Esophagus squamous epithelium (tissue), 5 donors: ENCODE measurements at regions not wholly inside any gene's neighbourhood (a gene's known extent, or its start where the extent isn't known, plus 50 kb on each side); places are given as distances from the start of the nearest gene placed in this dataset.

Experiments used
- DNase-seq: peaks from one replicate; lab custom pipeline; 2025; lab: John Stamatoyannopoulos, UW
- H3K27ac ChIP-seq, 4 donors: fragments of 200-600 bp; sonication (generic); one replicate each; pipeline ENCODE4 v1.5.1; 2016 to 2019; ENCODE audit warnings: mild to moderate bottlenecking in 1 of 4
- H3K27me3 ChIP-seq, 4 donors: fragments of 200-600 bp; sonication (generic); 1 replicate in 3 of 4; 2 replicates in 1 of 4; pipeline versions ENCODE4 v1.5.1 to v1.6.0; 2017 to 2021; ENCODE audit warnings: antibody characterized with exemption in 1 of 4
- H3K36me3 ChIP-seq, 3 donors: fragments of 200-600 bp; sonication (generic); one replicate each; pipeline ENCODE4 v1.5.1; 2016 to 2019
- H3K4me1 ChIP-seq, 3 donors: fragments of 200-600 bp; sonication (generic); one replicate each; pipeline ENCODE4 v1.5.1; 2017 to 2019
- H3K4me3 ChIP-seq, 4 donors: fragments of 200-600 bp; sonication (generic); 1 replicate in 3 of 4; 2 replicates in 1 of 4; pipeline ENCODE4 v1.5.1; 2016 to 2019; ENCODE audit warnings: mild to moderate bottlenecking in 2 of 4, moderate library complexity in 1 of 4
- H3K9me3 ChIP-seq, 3 donors: fragments of 200-600 bp; sonication (generic); one replicate each; pipeline ENCODE4 v1.5.1; 2016 to 2019
- POLR2A ChIP-seq, 4 donors: fragments of 450-650 bp; IDR thresholded peaks; one replicate each; pipeline ENCODE4 v1.6.1; 2017; ENCODE audit warnings: antibody characterized with exemption in 4 of 4, mild to moderate bottlenecking in 4 of 4, moderate library complexity in 3 of 4
- whole genome bisulfite sequencing, 2 donors: methylation state at CpG; one replicate each; pipeline ENCODE4 v1.1.5; 2018; 5-methylcytosine and 5-hydroxymethylcytosine counted together
- intact Hi-C: fragments of 100-400 bp; cut with DNase I; formaldehyde crosslinking; loops from one replicate; pipeline ENCODE4 v1.15.0; 2022
- TF ChIP-seq, protein P1 (sequence below), 6 experiments: fragments of 450-650 bp in 4 of 6; fragments of 200-600 bp in 2 of 6; sonication (generic) in 2 of 6; IDR thresholded peaks; one replicate each; pipeline ENCODE4 v1.5.1; 2016 to 2019; ENCODE audit warnings: antibody characterized with exemption in 6 of 6, mild to moderate bottlenecking in 4 of 6, moderate library complexity in 4 of 6
- donor health status: DM: yes; HTN: yes; CAD: no.

DNA sequence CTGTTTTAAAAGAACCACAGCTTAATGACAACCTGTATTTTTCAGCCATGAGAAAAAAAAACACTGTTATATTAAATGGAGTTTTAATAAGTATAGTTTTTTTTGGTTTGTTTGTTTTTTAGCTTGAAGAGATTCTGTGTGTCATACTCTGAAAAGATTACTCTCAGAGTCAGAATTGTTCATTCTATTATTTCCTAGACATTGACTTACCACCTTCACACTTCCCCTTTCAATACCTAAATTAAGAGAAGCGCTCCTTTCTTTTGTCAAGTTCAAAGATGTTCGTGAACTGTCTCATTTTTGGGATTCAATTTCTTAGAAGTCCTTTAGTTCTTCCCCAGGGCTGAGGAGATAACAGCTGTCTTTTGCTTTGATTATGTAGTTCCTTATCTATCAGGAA lies 1201.6 kb upstream of the NUDT12 start:
- no peaks in the 10 kb centered on the region for H3K36me3 ChIP-seq
- no peak overlapping the region for H3K4me3 ChIP-seq
- H3K9me3 ChIP-seq = no peaks in the 10 kb centered on the region
- no peaks in the 10 kb centered on the region for H3K27me3 ChIP-seq
- 68 to 82% methylated on average over 2 of the region's 2 CpGs for WGBS, 2 donors
- H3K27ac ChIP-seq = no peak overlapping the region
- H3K4me1 ChIP-seq = no peaks in the 10 kb centered on the region
- no peak for TF ChIP-seq POLR2A (IDR thresholded peaks at IDR 0.05)
- TF ChIP-seq, protein P1, sequence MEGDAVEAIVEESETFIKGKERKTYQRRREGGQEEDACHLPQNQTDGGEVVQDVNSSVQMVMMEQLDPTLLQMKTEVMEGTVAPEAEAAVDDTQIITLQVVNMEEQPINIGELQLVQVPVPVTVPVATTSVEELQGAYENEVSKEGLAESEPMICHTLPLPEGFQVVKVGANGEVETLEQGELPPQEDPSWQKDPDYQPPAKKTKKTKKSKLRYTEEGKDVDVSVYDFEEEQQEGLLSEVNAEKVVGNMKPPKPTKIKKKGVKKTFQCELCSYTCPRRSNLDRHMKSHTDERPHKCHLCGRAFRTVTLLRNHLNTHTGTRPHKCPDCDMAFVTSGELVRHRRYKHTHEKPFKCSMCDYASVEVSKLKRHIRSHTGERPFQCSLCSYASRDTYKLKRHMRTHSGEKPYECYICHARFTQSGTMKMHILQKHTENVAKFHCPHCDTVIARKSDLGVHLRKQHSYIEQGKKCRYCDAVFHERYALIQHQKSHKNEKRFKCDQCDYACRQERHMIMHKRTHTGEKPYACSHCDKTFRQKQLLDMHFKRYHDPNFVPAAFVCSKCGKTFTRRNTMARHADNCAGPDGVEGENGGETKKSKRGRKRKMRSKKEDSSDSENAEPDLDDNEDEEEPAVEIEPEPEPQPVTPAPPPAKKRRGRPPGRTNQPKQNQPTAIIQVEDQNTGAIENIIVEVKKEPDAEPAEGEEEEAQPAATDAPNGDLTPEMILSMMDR (IDR thresholded peaks at IDR 0.05) = no peak
- no peak for DNase-seq
- intact Hi-C loops = no loop called here

DNA sequence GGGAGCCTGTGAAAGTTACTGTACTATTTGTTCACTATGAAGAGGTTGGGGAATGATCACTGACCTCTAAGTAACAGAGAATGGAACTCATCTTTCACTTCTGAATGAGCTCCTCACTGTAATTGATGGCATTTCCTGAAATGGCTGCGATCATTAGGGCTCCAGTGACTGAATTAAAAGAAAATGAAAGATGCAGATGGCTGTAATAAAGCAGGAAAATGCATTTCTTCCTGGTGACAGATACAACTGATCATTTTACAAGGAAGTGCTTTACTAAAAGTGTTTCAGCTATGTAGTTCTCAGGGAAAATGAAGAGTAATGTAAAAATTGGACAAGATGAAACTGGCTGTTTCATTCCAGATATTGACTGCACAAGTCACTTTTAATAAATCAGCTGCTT lies 1200.6 kb upstream of the NUDT12 start:
- H3K27ac ChIP-seq = no peak overlapping the region
- no peaks in the 10 kb centered on the region for H3K36me3 ChIP-seq
- H3K4me1 ChIP-seq = no peaks in the 10 kb centered on the region
- no peaks in the 10 kb centered on the region for H3K9me3 ChIP-seq
- no peak for DNase-seq
- no peaks in the 10 kb centered on the region for H3K27me3 ChIP-seq
- 21 to 47% methylated on average over 1 of the region's 1 CpG for WGBS, 2 donors
- H3K4me3 ChIP-seq = no peak overlapping the region
- intact Hi-C loops = no loop called here
- TF ChIP-seq POLR2A (IDR thresholded peaks at IDR 0.05) = no peak
- TF ChIP-seq, protein P1 (IDR thresholded peaks at IDR 0.05) = no peak

DNA sequence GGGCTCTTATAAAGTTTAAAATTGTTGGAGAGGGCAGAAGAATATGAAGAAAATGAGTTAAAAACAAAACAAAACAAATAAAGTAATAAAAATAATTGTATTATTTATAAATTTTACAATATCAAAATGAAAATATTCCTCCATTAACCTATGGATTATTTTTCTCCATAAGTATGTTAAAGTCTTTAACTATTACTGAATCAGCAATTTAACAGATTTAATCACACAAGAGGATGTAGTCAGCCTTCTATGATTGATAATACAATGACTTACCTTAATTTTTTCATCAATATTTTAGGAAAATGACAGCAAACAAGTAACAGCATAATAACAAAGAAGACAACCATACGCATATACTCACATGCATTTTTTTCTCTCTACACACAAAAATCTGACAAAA lies 1195.3 kb upstream of the NUDT12 start:
- TF ChIP-seq, protein P1 (IDR thresholded peaks at IDR 0.05) = no peak
- no peak for TF ChIP-seq POLR2A (IDR thresholded peaks at IDR 0.05)
- 79 to 90% methylated on average over 1 of the region's 1 CpG for WGBS, 2 donors
- Histone ChIP-seq H3K4me1 (no peaks in the 10 kb centered on the region), H3K9me3 (no peaks in the 10 kb centered on the region), H3K27me3 (no peaks in the 10 kb centered on the region), H3K36me3 (no peaks in the 10 kb centered on the region), H3K4me3 (no peak overlapping the region), H3K27ac (no peak overlapping the region)
- intact Hi-C loops = no loop called here
- DNase-seq = no peak

DNA sequence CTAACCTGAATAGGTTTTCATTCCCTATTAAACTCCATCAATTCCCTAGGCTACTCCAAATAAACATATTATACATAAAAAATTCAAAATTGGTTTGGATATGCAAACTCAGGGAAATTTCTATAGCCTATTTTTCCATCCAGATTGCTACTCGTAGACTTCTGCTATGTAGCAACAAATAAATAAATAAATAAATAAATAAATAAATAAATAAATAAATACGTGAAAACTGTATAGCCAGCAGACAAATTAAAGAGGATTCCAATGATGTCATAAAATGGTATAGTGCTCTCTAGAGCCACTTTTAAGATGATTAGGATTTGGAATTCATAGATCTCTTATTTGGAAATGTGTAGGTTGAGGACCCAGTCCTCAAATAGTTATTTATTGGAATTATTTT lies 1193.2 kb upstream of the NUDT12 start:
- WGBS, 2 donors = 82 to 88% methylated on average over 2 of the region's 2 CpGs
- H3K4me1 ChIP-seq = no peaks in the 10 kb centered on the region
- TF ChIP-seq POLR2A (IDR thresholded peaks at IDR 0.05) = no peak
- TF ChIP-seq, protein P1 (IDR thresholded peaks at IDR 0.05) = no peak

GRCh38 chr5:104754311-104754995 lies 1191.9 kb upstream of the NUDT12 start:
- H3K4me1 ChIP-seq = no peaks in the 10 kb centered on the region
- H3K36me3 ChIP-seq = no peaks in the 10 kb centered on the region
- H3K9me3 ChIP-seq = no peaks in the 10 kb centered on the region
- no peaks in the 10 kb centered on the region for H3K27me3 ChIP-seq
- no peak overlapping the region for H3K27ac ChIP-seq
- no peak for DNase-seq
- TF ChIP-seq, protein P1 (IDR thresholded peaks at IDR 0.05) = no peak
- no peak for TF ChIP-seq POLR2A (IDR thresholded peaks at IDR 0.05)
- 68 to 72% methylated on average over 3 of the region's 3 CpGs for WGBS, 2 donors
- intact Hi-C loops = no loop called here
- H3K4me3 ChIP-seq = no peak overlapping the region

More for the DNA sequence above, 1193.2 kb upstream of the NUDT12 start:
- Histone ChIP-seq H3K9me3 (no peaks in the 10 kb centered on the region), H3K4me3 (no peak overlapping the region), H3K36me3 (no peaks in the 10 kb centered on the region), H3K27ac (no peak overlapping the region), H3K27me3 (no peaks in the 10 kb centered on the region)
- DNase-seq = no peak
- intact Hi-C loops = no loop called here
